ENCODE measurements at regions not wholly inside any gene's neighbourhood (a gene's known extent, or its start where the extent isn't known, plus 50 kb on each side); places are given as distances from the start of the nearest gene placed in this dataset.

DNA sequence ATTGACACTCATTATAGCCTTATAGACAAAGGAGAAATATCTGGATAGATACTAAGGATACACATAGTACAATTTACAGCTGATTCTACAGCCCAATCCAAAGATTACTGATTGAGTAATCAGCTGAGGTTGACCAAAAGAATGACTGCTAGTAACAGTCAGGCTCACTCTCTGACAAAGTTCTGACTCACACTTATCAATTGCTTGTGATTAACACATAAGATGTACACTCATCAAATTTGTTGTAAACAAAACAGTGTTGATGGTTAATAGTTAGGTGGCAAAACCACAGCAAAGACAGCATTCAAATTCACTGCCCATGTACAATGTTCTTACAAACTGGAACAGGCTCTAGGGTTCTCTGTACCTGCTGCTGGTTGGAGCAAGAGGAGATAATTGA, 422.7 kb downstream of the TLE1 start:
- TF ChIP-seq, protein P1, sequence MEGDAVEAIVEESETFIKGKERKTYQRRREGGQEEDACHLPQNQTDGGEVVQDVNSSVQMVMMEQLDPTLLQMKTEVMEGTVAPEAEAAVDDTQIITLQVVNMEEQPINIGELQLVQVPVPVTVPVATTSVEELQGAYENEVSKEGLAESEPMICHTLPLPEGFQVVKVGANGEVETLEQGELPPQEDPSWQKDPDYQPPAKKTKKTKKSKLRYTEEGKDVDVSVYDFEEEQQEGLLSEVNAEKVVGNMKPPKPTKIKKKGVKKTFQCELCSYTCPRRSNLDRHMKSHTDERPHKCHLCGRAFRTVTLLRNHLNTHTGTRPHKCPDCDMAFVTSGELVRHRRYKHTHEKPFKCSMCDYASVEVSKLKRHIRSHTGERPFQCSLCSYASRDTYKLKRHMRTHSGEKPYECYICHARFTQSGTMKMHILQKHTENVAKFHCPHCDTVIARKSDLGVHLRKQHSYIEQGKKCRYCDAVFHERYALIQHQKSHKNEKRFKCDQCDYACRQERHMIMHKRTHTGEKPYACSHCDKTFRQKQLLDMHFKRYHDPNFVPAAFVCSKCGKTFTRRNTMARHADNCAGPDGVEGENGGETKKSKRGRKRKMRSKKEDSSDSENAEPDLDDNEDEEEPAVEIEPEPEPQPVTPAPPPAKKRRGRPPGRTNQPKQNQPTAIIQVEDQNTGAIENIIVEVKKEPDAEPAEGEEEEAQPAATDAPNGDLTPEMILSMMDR (IDR thresholded peaks at IDR 0.05): no peak
- TF ChIP-seq POLR2A (IDR thresholded peaks at IDR 0.05): no peak

All from body of pancreas (tissue), 4 donors.